Omental fat pad (tissue), 3 donors: ENCODE measurements at regions not wholly inside any gene's neighbourhood (a gene's known extent, or its start where the extent isn't known, plus 50 kb on each side); places are given as distances from the start of the nearest gene placed in this dataset.
A peak's percentile ranks its signal among the peaks of the same experiment; 100 is the strongest.

Experiments
- ATAC-seq: fragments of 150-250 bp; one replicate; pipeline ENCODE4 v1.9.1; 2016; ENCODE audit warnings: mild to moderate bottlenecking, moderate library complexity; ENCODE audit not compliant: low FRiP score
- DNase-seq: peaks from one replicate; pipeline ENCODE4 v3.0.0-alpha.2; 2019; ENCODE audit warnings: low spot score
- TF ChIP-seq, protein P1 (sequence below), 3 donors: fragments of 450-650 bp; IDR thresholded peaks; one replicate each; pipeline ENCODE4 v1.5.1; 2016 to 2017; ENCODE audit warnings: antibody characterized with exemption in 3 of 3, mild to moderate bottlenecking in 3 of 3, moderate library complexity in 2 of 3

DNA sequence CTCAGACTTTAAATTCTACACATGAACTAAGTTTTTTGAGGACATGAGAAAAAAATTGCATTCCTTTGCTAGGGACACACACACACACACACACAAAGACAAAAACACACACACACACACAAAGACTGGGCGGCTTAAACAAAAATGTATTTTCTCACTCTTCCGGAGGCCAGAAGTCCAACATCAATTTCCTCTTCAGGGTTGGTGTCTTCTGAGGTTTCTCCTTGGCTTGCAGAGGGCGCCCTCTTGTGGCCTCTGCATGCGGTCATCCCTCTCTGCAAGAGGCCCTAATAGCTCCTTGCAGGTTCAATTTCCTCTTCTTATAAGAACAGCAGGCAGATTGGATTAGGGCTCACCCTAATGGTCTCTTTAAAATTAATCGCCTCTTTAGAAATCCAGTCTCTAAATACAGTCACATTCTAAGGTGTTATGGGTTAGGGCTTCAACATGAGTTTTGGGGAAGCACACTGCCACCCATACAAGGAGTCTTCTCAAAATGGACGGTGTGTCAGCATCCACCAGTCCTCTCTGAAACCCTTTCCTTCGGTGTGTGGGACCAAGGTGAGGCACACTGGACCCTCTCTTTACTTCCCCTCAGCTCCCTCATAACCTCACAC, 61.4 kb downstream of the GPR6 start:
- TF ChIP-seq, protein P1, sequence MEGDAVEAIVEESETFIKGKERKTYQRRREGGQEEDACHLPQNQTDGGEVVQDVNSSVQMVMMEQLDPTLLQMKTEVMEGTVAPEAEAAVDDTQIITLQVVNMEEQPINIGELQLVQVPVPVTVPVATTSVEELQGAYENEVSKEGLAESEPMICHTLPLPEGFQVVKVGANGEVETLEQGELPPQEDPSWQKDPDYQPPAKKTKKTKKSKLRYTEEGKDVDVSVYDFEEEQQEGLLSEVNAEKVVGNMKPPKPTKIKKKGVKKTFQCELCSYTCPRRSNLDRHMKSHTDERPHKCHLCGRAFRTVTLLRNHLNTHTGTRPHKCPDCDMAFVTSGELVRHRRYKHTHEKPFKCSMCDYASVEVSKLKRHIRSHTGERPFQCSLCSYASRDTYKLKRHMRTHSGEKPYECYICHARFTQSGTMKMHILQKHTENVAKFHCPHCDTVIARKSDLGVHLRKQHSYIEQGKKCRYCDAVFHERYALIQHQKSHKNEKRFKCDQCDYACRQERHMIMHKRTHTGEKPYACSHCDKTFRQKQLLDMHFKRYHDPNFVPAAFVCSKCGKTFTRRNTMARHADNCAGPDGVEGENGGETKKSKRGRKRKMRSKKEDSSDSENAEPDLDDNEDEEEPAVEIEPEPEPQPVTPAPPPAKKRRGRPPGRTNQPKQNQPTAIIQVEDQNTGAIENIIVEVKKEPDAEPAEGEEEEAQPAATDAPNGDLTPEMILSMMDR (IDR thresholded peaks at IDR 0.05): peak in 2 of 3 donors; percentile 91 to 96
- ATAC-seq (peak; percentile 83), DNase-seq (peak; percentile 71)

DNA sequence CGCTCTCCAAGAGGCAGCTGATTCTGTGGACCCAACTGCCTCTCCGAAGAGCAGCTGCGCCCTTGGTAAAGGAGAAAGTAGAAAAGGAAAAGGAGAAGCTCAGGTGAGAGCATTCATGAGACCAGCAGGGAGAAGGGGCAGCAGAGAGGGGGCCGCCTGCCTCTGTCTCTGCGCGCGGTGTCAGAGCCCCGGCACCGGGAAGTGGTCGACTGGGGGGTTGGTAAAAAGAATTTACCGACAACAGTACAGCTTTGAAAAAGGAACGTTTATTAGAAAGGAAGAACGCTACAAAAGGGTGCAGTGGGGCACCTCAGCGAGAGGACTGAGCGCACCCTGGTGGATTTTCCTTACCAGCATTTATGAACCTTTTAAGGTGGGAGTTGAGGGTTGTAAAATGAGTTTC, 61.9 kb downstream of the GPR6 start:
- DNase-seq: no peak
- TF ChIP-seq, protein P1 (IDR thresholded peaks at IDR 0.05): no peak
- peak; percentile 19 for ATAC-seq

DNA sequence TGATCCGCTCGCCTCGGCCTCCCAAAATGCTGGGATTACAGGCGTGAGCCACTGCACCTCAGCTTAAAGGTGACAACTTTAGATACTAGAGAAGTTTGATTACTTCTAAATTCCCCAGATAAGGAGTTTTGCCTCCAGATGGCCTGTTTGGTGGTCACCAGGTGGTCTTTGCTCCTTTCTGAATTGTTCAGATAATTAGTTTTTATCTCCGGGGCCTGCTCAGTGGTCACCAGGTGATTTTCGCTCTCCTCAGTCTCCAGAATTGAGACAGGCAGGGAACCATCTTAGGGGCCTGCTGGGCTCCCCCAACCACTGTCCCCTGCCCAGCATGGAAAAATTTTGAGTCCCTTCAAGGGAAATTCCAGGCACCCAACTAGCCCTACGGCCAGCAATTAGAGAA, 62.6 kb downstream of the GPR6 start:
- TF ChIP-seq, protein P1 (IDR thresholded peaks at IDR 0.05): no peak
- DNase-seq (no peak), ATAC-seq (no peak)

DNA sequence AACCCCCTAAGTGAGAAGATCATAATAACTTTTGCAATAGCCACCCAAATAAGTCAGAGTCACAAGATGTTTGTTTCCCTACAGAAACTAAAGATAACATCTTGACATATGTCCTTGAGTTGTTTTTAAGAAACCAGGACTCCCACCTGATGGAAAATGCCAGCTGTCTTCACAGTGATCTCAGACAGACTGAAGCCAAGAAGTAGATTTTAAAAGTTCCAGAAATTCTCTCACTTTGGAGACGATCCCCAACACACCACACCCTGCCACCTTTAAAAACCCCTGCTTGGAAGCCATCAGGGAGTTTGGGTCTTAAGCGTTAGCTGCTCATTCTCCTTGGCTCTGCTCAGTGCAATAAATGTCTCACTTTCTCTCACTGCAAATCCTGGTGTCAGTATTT, 63.0 kb downstream of the GPR6 start:
- no peak for ATAC-seq

DNA sequence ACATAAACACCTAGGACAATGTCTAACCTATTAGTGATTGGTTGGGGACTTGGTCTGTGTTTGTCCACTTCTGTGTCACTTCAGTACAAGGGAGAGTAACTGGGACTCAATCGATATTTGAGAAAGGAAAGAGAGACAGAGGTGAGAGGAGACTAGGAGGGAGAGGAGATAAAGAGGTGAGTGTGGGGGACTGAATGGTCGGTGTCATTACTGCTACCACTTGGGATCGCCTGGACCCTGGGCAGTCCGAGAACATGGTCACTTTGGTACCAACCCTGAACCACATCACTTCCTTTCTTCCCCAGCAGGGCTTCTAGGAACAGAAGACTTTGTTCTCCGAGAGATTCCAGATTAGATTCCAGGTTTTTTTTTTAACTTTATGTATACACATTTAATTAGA, 63.7 kb downstream of the GPR6 start:
- no peak for ATAC-seq
- DNase-seq: no peak
- TF ChIP-seq, protein P1 (IDR thresholded peaks at IDR 0.05): no peak

More for the DNA sequence above, 63.0 kb downstream of the GPR6 start:
- no peak for DNase-seq
- TF ChIP-seq, protein P1 (IDR thresholded peaks at IDR 0.05): no peak

DNA sequence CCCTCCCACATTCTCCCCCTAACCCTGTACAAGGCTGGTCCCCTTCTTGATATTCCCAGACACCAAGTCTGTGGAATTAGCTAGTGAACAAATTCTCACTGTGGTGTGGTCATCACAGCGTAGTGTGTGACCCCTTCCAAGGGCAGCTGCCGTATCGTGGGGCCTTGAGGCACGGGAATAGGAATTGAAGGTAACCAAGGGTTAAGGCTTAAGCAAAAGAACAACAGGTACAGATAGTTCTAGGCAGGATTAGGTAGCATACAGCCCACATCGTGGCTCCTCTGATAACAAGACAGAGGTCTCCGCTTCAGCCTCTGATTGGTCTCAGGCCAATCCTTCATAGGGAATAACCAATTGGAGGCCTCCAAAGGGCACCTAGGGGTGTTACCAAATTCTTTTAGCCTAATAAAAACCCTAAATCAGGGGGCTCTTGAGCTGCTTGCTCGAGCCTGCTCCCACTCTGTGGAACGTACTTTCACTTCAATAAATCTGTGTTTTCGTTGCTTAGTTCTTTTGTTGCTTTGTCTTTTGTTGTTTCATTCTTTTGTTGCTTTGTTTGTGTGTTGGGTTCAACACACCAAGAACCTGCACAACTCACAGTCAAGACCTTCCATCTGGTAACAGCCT, 64.7 kb downstream of the GPR6 start:
- TF ChIP-seq, protein P1 (IDR thresholded peaks at IDR 0.05): no peak
- ATAC-seq (no peak), DNase-seq (no peak)
